Activated naive CD8-positive, alpha-beta T cell treated with anti-CD3 and anti-CD28 coated beads, Interleukin-2, amount 50 U/mL, for 24 hours (primary cell): ENCODE measurements at regions not wholly inside any gene's neighbourhood (a gene's known extent, or its start where the extent isn't known, plus 50 kb on each side); places are given as distances from the start of the nearest gene placed in this dataset.
"Not testable (repeated sequence)": the region's sequence is repeated elsewhere in the genome, so short reads cannot be mapped to it uniquely, and the experiment has no call there.

Experiments used
- ATAC-seq: fragments of 150-1000 bp; cut with Tn5 transposase; one replicate; pipeline ENCODE4 v1.10.0; 2021
- DNase-seq: peaks from one replicate; pipeline ENCODE4 v3.0.0; 2021
- H3K27ac Mint-ChIP-seq: one replicate; pipeline ENCODE4 v1.8.0; 2021; ENCODE audit warnings: mild to moderate bottlenecking, mixed read lengths
- H3K27me3 Mint-ChIP-seq: one replicate; pipeline ENCODE4 v1.8.0; 2021; ENCODE audit warnings: mixed read lengths
- H3K36me3 Mint-ChIP-seq: one replicate; pipeline ENCODE4 v1.8.0; 2021; ENCODE audit warnings: low read depth, mixed read lengths
- H3K4me1 Mint-ChIP-seq: one replicate; pipeline ENCODE4 v1.8.0; 2021; ENCODE audit warnings: mixed read lengths
- H3K4me3 Mint-ChIP-seq: one replicate; pipeline ENCODE4 v1.8.0; 2021; ENCODE audit warnings: mild to moderate bottlenecking, moderate library complexity, mixed read lengths
- H3K9me3 Mint-ChIP-seq: one replicate; pipeline ENCODE4 v1.8.0; 2021; ENCODE audit warnings: mixed read lengths

DNA sequence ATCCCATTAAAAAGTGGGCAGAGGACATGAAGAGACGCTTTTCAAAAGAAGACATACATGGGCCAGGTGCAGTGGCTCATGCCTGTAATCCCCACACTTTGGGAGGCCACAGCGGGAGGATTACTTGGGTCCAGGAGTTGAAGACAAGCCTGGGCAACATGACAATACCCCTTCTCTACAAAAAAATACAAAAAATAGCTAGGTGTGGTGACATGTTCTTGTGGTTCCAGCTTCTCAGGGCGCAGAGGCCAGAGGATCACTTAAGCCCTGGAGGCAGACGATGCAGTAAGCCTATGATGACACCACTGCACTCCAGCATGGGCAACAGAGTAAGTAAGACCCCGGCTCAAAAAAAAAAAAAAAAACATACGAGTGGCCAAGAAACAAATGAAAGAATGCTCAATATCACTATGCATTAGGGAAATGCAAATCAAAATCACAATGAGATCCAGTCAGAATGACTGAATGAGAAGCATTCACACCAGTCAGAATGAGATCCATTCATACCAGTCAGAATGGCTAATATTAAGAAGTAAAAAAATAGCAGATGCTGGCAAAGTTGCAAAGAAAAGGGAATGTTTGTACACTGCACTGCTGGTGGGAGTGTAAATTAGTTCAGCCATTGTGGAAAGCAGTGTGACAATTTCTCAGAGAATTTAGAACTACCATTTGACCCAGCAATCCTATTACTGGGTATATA is 550.2 kb upstream of the SLC39A10 start:
- no peak for DNase-seq
- H3K9me3 Mint-ChIP-seq, result peaks cover 4% of the 10 kb centered on the region
- H3K4me1 Mint-ChIP-seq, result no peaks in the 10 kb centered on the region
- no peak overlapping the region for H3K4me3 Mint-ChIP-seq
- H3K27me3 Mint-ChIP-seq, result no peaks in the 10 kb centered on the region
- no peaks in the 10 kb centered on the region for H3K36me3 Mint-ChIP-seq
- H3K27ac Mint-ChIP-seq, result no peak overlapping the region
- ATAC-seq, result no peak

DNA sequence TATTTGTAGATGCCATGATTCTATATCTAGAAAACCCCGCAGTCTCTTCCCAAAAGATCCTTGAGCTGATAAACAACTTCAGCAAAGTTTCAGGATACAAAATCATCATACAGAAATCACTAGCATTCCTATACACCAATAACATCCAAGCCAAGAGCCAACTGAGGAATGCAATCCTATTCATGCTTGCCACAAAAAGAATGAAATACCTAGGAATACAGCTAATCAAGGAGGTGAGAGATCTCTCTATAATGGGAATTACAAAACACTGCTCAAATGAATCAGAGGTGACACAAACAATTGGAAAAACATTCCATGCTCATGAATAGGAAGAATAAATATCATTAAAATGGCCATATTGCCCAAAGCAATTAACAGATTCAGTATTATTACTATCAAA is 551.4 kb upstream of the SLC39A10 start:
- H3K27me3 Mint-ChIP-seq, result no peaks in the 10 kb centered on the region
- DNase-seq (no peak), ATAC-seq (no peak)
- no peak overlapping the region for H3K27ac Mint-ChIP-seq
- peaks cover under 1% of the 10 kb centered on the region for H3K9me3 Mint-ChIP-seq
- no peaks in the 10 kb centered on the region for H3K36me3 Mint-ChIP-seq
- H3K4me1 Mint-ChIP-seq, result no peaks in the 10 kb centered on the region
- H3K4me3 Mint-ChIP-seq, result no peak overlapping the region

- Mint-ChIP-seq H3K9me3 (no peaks in the 10 kb centered on the region), H3K27ac (no peak overlapping the region), H3K36me3 (no peaks in the 10 kb centered on the region), H3K4me3 (no peak overlapping the region), H3K27me3 (no peaks in the 10 kb centered on the region), H3K4me1 (peaks cover 8% of the 10 kb centered on the region)
- DNase-seq, result no peak
- no peak for ATAC-seq
Observed at GRCh38 chr2:195094330-195094729, 562.7 kb upstream of the SLC39A10 start.

GRCh38 chr2:195092341-195092740 is 564.7 kb upstream of the SLC39A10 start:
- DNase-seq (no peak), ATAC-seq (no peak)
- Mint-ChIP-seq H3K27me3 (no peaks in the 10 kb centered on the region), H3K4me1 (peaks cover 8% of the 10 kb centered on the region), H3K36me3 (no peaks in the 10 kb centered on the region), H3K9me3 (peaks cover 3% of the 10 kb centered on the region), H3K4me3 (no peak overlapping the region), H3K27ac (no peak overlapping the region)

DNA sequence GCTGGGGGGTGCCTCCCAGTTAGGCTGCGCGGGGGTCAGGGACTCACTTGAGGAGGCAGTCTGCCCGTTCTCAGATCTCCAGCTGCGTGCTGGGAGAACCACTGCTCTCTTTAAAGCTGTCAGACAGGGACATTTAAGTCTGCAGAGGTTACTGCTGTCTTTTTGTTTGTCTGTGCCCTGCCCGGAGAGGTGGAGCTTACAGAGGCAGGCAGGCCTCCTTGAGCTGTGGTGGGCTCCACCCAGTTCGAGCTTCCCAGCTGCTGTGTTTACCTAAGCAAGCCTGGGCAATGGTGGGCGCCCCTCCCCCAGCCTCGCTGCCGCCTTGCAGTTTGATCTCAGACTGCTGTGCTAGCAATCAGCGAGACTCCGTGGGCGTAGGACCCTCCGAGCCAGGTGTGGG is 584.2 kb upstream of the SLC39A10 start:
- H3K27me3 Mint-ChIP-seq, H3K4me1 Mint-ChIP-seq, H3K36me3 Mint-ChIP-seq, H3K27ac Mint-ChIP-seq, H3K9me3 Mint-ChIP-seq, ATAC-seq, H3K4me3 Mint-ChIP-seq, DNase-seq: not testable (repeated sequence)

GRCh38 chr2:195057001-195057400 is 600.0 kb upstream of the SLC39A10 start:
- Mint-ChIP-seq H3K27ac (no peak overlapping the region), H3K9me3 (no peaks in the 10 kb centered on the region), H3K4me1 (no peaks in the 10 kb centered on the region), H3K27me3 (no peaks in the 10 kb centered on the region), H3K4me3 (no peak overlapping the region), H3K36me3 (no peaks in the 10 kb centered on the region)
- DNase-seq (no peak), ATAC-seq (no peak)

GRCh38 chr2:195055996-195056395 is 601.0 kb upstream of the SLC39A10 start:
- Mint-ChIP-seq H3K4me3 (no peak overlapping the region), H3K36me3 (no peaks in the 10 kb centered on the region), H3K4me1 (no peaks in the 10 kb centered on the region), H3K9me3 (no peaks in the 10 kb centered on the region), H3K27me3 (no peaks in the 10 kb centered on the region), H3K27ac (no peak overlapping the region)
- ATAC-seq (no peak), DNase-seq (no peak)

- H3K9me3 Mint-ChIP-seq, result no peaks in the 10 kb centered on the region
- no peaks in the 10 kb centered on the region for H3K36me3 Mint-ChIP-seq
- ATAC-seq (no peak), DNase-seq (no peak)
- H3K27ac Mint-ChIP-seq, result no peak overlapping the region
- H3K4me3 Mint-ChIP-seq, result no peak overlapping the region
- no peaks in the 10 kb centered on the region for H3K27me3 Mint-ChIP-seq
- peaks cover 4% of the 10 kb centered on the region for H3K4me1 Mint-ChIP-seq
Observed at GRCh38 chr2:195051401-195051800, 605.6 kb upstream of the SLC39A10 start.

DNA sequence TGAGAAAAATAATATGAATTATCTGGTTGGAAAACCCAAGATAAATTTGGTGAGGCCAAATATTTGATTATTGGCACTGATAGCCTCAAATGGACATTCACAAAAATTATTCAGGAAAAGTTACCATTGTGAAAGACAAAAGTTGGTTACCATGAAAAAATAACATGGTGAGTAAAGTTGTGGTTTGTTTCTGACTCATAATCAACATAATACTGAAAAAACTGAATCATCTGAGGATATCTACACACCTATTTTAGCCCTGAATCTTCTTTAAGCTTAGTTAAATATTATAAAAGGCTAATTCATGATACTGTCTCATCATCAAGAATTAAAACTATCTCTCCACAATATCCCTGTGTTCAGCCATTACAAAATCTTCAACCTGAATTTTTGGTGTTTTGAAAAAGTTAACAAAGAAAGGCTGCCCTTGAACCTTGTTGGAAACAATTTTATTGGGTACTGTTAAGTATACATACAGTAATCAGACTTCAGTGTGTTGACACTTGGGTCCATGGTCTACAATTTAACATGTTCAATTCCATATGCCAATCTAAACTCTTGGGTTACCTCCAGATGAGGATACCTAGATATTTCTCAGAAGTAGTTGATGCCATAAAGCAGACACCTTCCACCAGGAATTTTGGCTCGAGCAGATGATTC is 607.5 kb upstream of the SLC39A10 start:
- DNase-seq, result no peak
- Mint-ChIP-seq H3K27ac (no peak overlapping the region), H3K4me1 (peaks cover 4% of the 10 kb centered on the region), H3K4me3 (no peak overlapping the region), H3K27me3 (no peaks in the 10 kb centered on the region), H3K36me3 (no peaks in the 10 kb centered on the region), H3K9me3 (no peaks in the 10 kb centered on the region)
- peak; percentile 52 for ATAC-seq

DNA sequence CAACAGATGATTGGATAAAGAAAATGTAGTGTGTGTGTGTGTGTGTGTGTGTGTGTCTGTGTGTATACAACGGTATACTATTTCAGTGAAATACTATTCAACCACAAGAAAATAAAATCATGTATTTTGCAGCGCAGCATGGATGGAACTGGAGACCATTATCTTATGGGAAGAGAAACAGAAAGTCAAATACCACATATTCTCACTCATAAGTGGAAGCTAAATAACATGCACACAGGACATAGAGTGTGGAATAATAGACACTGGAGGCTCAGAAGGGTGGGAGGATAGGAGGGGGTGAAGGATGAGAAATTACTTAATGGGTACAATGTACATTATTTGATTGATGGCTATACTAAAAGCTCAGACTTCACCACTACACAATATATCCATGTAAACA is 609.1 kb upstream of the SLC39A10 start:
- Mint-ChIP-seq H3K36me3 (no peaks in the 10 kb centered on the region), H3K4me3 (no peak overlapping the region), H3K9me3 (no peaks in the 10 kb centered on the region), H3K27ac (no peak overlapping the region), H3K4me1 (peaks cover 4% of the 10 kb centered on the region), H3K27me3 (no peaks in the 10 kb centered on the region)
- ATAC-seq (no peak), DNase-seq (no peak)

DNA sequence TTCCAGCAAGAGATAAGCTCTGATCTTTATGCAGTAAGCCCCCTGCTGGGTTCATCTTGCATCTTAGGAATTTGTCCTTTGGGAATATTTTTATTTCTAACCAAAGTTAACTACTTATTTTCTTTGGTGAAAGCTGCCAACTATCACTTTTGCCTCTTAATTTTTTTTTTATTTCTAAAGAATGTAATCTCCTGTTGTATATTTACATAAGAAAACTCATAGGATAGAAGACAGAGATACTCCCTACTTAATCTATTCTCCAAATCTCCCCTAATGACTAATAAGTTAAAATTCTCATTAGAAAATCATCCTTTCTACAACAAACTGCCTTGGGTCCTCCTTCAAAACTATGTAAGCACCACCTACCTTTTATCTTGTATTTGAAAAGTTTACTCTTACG is 612.2 kb upstream of the SLC39A10 start:
- no peaks in the 10 kb centered on the region for H3K9me3 Mint-ChIP-seq

GRCh38 chr2:195038153-195038552 is 618.9 kb upstream of the SLC39A10 start:
- peaks cover 2% of the 10 kb centered on the region for H3K27me3 Mint-ChIP-seq
- H3K27ac Mint-ChIP-seq, result no peak overlapping the region
- H3K4me3 Mint-ChIP-seq, result no peak overlapping the region
- DNase-seq, result no peak
- H3K9me3 Mint-ChIP-seq, result no peaks in the 10 kb centered on the region
- no peaks in the 10 kb centered on the region for H3K4me1 Mint-ChIP-seq
- no peak for ATAC-seq
- no peaks in the 10 kb centered on the region for H3K36me3 Mint-ChIP-seq

More for the DNA sequence above, 612.2 kb upstream of the SLC39A10 start:
- no peak overlapping the region for H3K4me3 Mint-ChIP-seq
- H3K27me3 Mint-ChIP-seq, result peaks cover 2% of the 10 kb centered on the region
- peaks cover 4% of the 10 kb centered on the region for H3K4me1 Mint-ChIP-seq
- no peaks in the 10 kb centered on the region for H3K36me3 Mint-ChIP-seq
- ATAC-seq (no peak), DNase-seq (no peak)
- no peak overlapping the region for H3K27ac Mint-ChIP-seq

GRCh38 chr2:195037045-195037444 is 620.0 kb upstream of the SLC39A10 start:
- DNase-seq (no peak), ATAC-seq (no peak)
- Mint-ChIP-seq H3K9me3 (no peaks in the 10 kb centered on the region), H3K4me3 (no peak overlapping the region), H3K27ac (no peak overlapping the region), H3K4me1 (no peaks in the 10 kb centered on the region), H3K36me3 (no peaks in the 10 kb centered on the region), H3K27me3 (no peaks in the 10 kb centered on the region)

GRCh38 chr2:195031411-195031810 is 625.6 kb upstream of the SLC39A10 start:
- Mint-ChIP-seq H3K27ac (no peak overlapping the region), H3K4me1 (no peaks in the 10 kb centered on the region), H3K36me3 (no peaks in the 10 kb centered on the region), H3K9me3 (no peaks in the 10 kb centered on the region), H3K4me3 (no peak overlapping the region), H3K27me3 (no peaks in the 10 kb centered on the region)
- DNase-seq, result no peak
- no peak for ATAC-seq

DNA sequence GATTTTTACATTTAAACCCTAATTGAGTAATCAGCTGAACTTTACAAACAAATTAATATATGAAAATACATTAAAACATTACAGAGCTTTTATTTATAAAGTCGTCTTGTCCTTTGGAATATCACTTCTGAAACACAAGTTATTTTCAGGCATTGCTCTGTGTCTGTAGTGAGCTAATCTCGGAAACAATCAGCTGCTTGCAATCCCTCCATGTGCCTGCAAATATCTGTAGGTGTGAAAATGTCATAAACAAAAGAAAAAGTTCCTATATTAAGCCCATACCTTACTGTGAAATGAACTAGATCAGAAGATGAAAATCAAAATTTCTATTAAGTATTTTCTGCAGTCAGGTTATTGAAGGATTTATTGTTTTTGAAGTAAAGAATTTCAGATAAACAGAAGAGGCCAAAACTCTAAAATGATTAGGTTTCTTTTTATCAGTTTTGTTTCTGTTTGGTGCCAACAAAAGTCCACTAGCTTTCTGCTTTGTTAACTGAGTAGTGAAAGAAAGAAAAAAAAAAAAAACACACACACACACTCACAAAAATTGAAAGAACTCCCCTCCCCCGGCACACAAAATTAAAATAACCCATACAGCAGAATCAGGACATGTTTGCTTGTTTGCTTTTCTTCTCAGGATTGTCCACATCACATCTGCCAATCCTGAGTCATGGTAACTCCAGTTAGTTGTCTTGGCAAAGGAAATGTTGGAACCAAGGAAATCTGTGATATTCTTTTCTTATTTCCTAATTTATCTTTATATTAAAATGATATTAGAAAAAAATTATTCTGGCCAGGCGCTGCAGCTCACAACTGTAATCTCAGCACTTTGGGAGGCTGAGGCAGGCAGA is 627.0 kb upstream of the SLC39A10 start:
- H3K9me3 Mint-ChIP-seq, result no peaks in the 10 kb centered on the region
- no peak overlapping the region for H3K4me3 Mint-ChIP-seq
- H3K4me1 Mint-ChIP-seq, result no peaks in the 10 kb centered on the region
- DNase-seq (no peak), ATAC-seq (no peak)
- no peak overlapping the region for H3K27ac Mint-ChIP-seq
- no peaks in the 10 kb centered on the region for H3K36me3 Mint-ChIP-seq
- no peaks in the 10 kb centered on the region for H3K27me3 Mint-ChIP-seq
